ENCODE measurements at regions not wholly inside any gene's neighbourhood (a gene's known extent, or its start where the extent isn't known, plus 50 kb on each side); places are given as distances from the start of the nearest gene placed in this dataset.

DNA sequence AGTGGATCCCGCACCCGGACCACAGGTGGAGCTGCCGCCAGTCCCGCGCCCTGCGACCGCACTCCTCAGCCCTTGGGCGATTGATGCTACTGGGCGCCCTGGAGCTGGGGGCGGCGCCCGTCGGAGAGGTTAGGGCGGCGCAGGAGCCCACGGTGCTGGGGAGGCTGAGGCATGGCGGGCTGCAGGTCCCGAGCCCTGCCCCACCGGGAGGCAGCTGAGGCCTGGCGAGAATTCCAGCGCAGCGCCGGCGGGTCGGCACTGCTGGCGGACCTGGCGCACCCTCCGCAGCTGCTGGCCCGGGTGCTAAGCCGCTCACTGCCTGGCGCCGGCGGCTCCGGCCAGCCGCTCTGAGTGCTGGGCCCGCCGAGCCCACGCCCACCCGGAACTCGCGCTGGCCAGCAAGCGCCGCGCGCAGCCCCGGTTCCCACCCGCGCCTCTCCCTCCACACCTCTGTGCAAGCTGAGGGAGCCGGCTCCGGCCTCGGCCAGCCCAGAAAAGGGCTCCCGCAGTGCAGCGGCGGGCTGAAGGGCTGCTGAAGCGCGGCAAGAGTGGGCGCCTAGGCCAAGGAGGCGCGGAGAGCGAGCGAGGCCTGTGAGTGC is 1256.5 kb downstream of the STIM2 start:
- no peak for TF ChIP-seq POLR2AphosphoS5 (IDR thresholded peaks at IDR 0.05; ENCODE audit: low read depth)
- TF ChIP-seq GABPA (IDR thresholded peaks at IDR 0.05; ENCODE audit: low read depth), result no peak
- TF ChIP-seq, protein P1, sequence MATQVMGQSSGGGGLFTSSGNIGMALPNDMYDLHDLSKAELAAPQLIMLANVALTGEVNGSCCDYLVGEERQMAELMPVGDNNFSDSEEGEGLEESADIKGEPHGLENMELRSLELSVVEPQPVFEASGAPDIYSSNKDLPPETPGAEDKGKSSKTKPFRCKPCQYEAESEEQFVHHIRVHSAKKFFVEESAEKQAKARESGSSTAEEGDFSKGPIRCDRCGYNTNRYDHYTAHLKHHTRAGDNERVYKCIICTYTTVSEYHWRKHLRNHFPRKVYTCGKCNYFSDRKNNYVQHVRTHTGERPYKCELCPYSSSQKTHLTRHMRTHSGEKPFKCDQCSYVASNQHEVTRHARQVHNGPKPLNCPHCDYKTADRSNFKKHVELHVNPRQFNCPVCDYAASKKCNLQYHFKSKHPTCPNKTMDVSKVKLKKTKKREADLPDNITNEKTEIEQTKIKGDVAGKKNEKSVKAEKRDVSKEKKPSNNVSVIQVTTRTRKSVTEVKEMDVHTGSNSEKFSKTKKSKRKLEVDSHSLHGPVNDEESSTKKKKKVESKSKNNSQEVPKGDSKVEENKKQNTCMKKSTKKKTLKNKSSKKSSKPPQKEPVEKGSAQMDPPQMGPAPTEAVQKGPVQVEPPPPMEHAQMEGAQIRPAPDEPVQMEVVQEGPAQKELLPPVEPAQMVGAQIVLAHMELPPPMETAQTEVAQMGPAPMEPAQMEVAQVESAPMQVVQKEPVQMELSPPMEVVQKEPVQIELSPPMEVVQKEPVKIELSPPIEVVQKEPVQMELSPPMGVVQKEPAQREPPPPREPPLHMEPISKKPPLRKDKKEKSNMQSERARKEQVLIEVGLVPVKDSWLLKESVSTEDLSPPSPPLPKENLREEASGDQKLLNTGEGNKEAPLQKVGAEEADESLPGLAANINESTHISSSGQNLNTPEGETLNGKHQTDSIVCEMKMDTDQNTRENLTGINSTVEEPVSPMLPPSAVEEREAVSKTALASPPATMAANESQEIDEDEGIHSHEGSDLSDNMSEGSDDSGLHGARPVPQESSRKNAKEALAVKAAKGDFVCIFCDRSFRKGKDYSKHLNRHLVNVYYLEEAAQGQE (IDR thresholded peaks at IDR 0.05; ENCODE audit: insufficient replicate concordance, low read depth), result no peak
- TF ChIP-seq SPI1 (IDR thresholded peaks at IDR 0.05; ENCODE audit: borderline replicate concordance, low read depth), result no peak
- TF ChIP-seq, protein P2, sequence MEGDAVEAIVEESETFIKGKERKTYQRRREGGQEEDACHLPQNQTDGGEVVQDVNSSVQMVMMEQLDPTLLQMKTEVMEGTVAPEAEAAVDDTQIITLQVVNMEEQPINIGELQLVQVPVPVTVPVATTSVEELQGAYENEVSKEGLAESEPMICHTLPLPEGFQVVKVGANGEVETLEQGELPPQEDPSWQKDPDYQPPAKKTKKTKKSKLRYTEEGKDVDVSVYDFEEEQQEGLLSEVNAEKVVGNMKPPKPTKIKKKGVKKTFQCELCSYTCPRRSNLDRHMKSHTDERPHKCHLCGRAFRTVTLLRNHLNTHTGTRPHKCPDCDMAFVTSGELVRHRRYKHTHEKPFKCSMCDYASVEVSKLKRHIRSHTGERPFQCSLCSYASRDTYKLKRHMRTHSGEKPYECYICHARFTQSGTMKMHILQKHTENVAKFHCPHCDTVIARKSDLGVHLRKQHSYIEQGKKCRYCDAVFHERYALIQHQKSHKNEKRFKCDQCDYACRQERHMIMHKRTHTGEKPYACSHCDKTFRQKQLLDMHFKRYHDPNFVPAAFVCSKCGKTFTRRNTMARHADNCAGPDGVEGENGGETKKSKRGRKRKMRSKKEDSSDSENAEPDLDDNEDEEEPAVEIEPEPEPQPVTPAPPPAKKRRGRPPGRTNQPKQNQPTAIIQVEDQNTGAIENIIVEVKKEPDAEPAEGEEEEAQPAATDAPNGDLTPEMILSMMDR (IDR thresholded peaks at IDR 0.05; ENCODE audit: insufficient read depth, low read length), result no peak
- H3K4me3 ChIP-seq (replicated peaks; ENCODE audit: insufficient read depth, low read length), result no peak overlapping the region
- no peak for DNase-seq (ENCODE audit: low read depth in 1 of 2, low spot score in 1 of 2)
- H3K27me3 ChIP-seq (ENCODE audit: insufficient read depth, poor library complexity, severe bottlenecking), result no peaks in the 10 kb centered on the region
- no peak overlapping the region for H3K27ac ChIP-seq (replicated peaks)

DNA sequence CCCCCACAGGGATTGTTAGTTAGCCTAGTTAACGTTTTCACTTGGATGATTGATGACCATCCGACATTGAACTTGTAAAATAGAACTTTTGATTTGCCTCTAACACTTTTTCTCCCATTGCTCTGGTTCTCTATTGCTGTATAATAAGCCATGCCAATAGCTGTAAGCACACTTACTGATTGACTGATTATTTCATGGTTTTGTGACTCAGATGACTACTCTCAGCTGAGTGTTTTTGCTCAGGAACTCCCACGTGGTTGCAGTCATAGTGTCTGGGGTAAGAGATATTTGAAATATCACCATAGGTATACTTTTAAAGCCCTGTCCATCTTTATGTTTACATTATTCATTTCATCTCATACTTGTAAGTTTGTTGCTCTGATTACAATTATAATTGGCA is 1285.5 kb downstream of the STIM2 start:
- no peak overlapping the region for H3K4me3 ChIP-seq (replicated peaks; ENCODE audit: insufficient read depth, low read length)
- TF ChIP-seq, protein P2 (IDR thresholded peaks at IDR 0.05; ENCODE audit: insufficient read depth, low read length), result no peak
- no peak for TF ChIP-seq POLR2AphosphoS5 (IDR thresholded peaks at IDR 0.05; ENCODE audit: low read depth)
- no peak for TF ChIP-seq SPI1 (IDR thresholded peaks at IDR 0.05; ENCODE audit: borderline replicate concordance, low read depth)
- TF ChIP-seq GABPA (IDR thresholded peaks at IDR 0.05; ENCODE audit: low read depth), result no peak
- TF ChIP-seq, protein P1 (IDR thresholded peaks at IDR 0.05; ENCODE audit: insufficient replicate concordance, low read depth), result no peak

DNA sequence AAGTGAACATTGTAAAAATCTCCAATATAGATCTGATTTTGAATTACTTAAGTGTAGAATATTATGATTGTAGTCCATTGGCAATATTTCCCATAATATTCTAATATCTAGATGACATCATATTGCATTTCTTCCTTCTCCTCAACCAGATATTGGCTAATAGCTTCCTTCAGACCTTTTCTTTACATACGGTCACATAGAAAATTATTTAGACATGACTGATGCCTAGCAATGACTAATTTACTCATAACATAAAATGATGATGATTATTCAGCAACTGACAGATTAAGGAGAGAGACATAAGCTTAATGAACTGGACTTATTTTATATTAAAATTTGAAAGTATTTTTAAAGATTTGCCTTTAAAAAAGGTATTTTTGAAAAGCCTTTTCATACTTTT is 1287.6 kb downstream of the STIM2 start:
- Histone ChIP-seq H3K27ac (replicated peaks) (no peak overlapping the region), H3K4me3 (replicated peaks; ENCODE audit: insufficient read depth, low read length) (no peak overlapping the region), H3K27me3 (ENCODE audit: insufficient read depth, poor library complexity, severe bottlenecking) (no peaks in the 10 kb centered on the region)
- DNase-seq (ENCODE audit: low read depth in 1 of 2, low spot score in 1 of 2), result no peak
- TF ChIP-seq POLR2AphosphoS5 (IDR thresholded peaks at IDR 0.05; ENCODE audit: low read depth), result no peak
- TF ChIP-seq, protein P2 (IDR thresholded peaks at IDR 0.05; ENCODE audit: insufficient read depth, low read length), result no peak
- TF ChIP-seq, protein P1 (IDR thresholded peaks at IDR 0.05; ENCODE audit: insufficient replicate concordance, low read depth), result no peak
- TF ChIP-seq GABPA (IDR thresholded peaks at IDR 0.05; ENCODE audit: low read depth), result no peak

More for the DNA sequence above, 1285.5 kb downstream of the STIM2 start:
- DNase-seq (ENCODE audit: low read depth in 1 of 2, low spot score in 1 of 2), result no peak
- no peaks in the 10 kb centered on the region for H3K27me3 ChIP-seq (ENCODE audit: insufficient read depth, poor library complexity, severe bottlenecking)
- H3K27ac ChIP-seq (replicated peaks), result no peak overlapping the region

Measured in HL-60 (cell line).